SK-N-SH (cell line): ENCODE measurements at regions not wholly inside any gene's neighbourhood (a gene's known extent, or its start where the extent isn't known, plus 50 kb on each side); places are given as distances from the start of the nearest gene placed in this dataset.
"Not testable (repeated sequence)": the region's sequence is repeated elsewhere in the genome, so short reads cannot be mapped to it uniquely, and the experiment has no call there.

Experiments used
- CTCF ChIP-seq: fragments of 200-600 bp; sonication (generic); IDR thresholded peaks from 2 replicates; pipeline ENCODE4 v1.6.1; 2017; ENCODE audit warnings: antibody characterized with exemption, mild to moderate bottlenecking, moderate library complexity
- EZH2phosphoT487 ChIP-seq: fragments of 200-600 bp; sonication (generic); IDR thresholded peaks from 2 replicates; pipeline ENCODE4 v1.6.1; 2017; ENCODE audit warnings: low read depth, mixed run types, mild to moderate bottlenecking, antibody characterized with exemption, moderate library complexity, borderline replicate concordance
- GATA2 ChIP-seq: sonication (generic); formaldehyde crosslinking; IDR thresholded peaks from 2 replicates; pipeline ENCODE4 v1.5.0; 2020; ENCODE audit warnings: mild to moderate bottlenecking, missing genetic modification reagents
- NFIC ChIP-seq: IDR thresholded peaks from 2 replicates; pipeline ENCODE4 v1.4.0; 2012; ENCODE audit warnings: borderline replicate concordance
- TF ChIP-seq, protein P1 (sequence below): IDR thresholded peaks from 2 replicates; pipeline ENCODE4 v1.4.0; 2012; ENCODE audit warnings: low read depth

DNA sequence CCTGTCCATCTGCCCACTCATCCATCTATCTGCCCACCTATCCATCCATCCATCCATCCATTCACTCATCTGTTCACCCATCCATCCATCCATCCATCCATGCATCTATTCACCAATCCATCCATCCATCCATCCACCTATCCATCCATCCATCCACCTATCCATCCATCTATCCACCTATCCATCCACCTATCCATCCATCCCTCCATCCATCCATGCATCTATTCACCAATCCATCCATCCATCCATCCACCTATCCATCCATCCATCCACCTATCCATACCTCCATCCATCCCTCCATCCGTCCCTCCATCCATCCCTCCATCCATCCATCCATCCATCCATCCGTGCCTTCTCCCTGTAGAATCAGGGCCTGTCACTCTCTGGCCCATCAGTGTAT is 341.9 kb upstream of the CDH5 start:
- not testable (repeated sequence) for TF ChIP-seq GATA2, NFIC, CTCF, EZH2phosphoT487
- TF ChIP-seq, protein P1, sequence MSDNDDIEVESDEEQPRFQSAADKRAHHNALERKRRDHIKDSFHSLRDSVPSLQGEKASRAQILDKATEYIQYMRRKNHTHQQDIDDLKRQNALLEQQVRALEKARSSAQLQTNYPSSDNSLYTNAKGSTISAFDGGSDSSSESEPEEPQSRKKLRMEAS: not testable (repeated sequence)
